PC-3 (cell line): ENCODE measurements at regions not wholly inside any gene's neighbourhood (a gene's known extent, or its start where the extent isn't known, plus 50 kb on each side); places are given as distances from the start of the nearest gene placed in this dataset.

Source experiments
- EZH2 ChIP-seq: fragments of 300-600 bp; sonication (generic); IDR thresholded peaks from one replicate; pipeline ENCODE4 v1.6.1; 2017; ENCODE audit warnings: antibody characterized with exemption, mild to moderate bottlenecking, low read length; ENCODE audit not compliant: unreplicated experiment
- EZH2phosphoT487 ChIP-seq: fragments of 300-600 bp; sonication (generic); IDR thresholded peaks from 2 replicates; pipeline ENCODE4 v1.6.1; 2018; ENCODE audit warnings: mild to moderate bottlenecking, antibody characterized with exemption, low read length, borderline replicate concordance
- TF ChIP-seq, protein P1 (sequence below): fragments of 300-600 bp; sonication (generic); conservative IDR thresholded peaks from 2 replicates; pipeline ENCODE4 v1.5.1; 2017; ENCODE audit warnings: antibody characterized with exemption, low read depth, mild to moderate bottlenecking, low read length

- TF ChIP-seq, protein P1, sequence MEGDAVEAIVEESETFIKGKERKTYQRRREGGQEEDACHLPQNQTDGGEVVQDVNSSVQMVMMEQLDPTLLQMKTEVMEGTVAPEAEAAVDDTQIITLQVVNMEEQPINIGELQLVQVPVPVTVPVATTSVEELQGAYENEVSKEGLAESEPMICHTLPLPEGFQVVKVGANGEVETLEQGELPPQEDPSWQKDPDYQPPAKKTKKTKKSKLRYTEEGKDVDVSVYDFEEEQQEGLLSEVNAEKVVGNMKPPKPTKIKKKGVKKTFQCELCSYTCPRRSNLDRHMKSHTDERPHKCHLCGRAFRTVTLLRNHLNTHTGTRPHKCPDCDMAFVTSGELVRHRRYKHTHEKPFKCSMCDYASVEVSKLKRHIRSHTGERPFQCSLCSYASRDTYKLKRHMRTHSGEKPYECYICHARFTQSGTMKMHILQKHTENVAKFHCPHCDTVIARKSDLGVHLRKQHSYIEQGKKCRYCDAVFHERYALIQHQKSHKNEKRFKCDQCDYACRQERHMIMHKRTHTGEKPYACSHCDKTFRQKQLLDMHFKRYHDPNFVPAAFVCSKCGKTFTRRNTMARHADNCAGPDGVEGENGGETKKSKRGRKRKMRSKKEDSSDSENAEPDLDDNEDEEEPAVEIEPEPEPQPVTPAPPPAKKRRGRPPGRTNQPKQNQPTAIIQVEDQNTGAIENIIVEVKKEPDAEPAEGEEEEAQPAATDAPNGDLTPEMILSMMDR: no peak
- TF ChIP-seq EZH2: no peak
- TF ChIP-seq EZH2phosphoT487: no peak
Measured at GRCh38 chr5:56569566-56569965, 245.8 kb upstream of the MAP3K1 start.
